ENCODE measurements at regions not wholly inside any gene's neighbourhood (a gene's known extent, or its start where the extent isn't known, plus 50 kb on each side); places are given as distances from the start of the nearest gene placed in this dataset.

DNA sequence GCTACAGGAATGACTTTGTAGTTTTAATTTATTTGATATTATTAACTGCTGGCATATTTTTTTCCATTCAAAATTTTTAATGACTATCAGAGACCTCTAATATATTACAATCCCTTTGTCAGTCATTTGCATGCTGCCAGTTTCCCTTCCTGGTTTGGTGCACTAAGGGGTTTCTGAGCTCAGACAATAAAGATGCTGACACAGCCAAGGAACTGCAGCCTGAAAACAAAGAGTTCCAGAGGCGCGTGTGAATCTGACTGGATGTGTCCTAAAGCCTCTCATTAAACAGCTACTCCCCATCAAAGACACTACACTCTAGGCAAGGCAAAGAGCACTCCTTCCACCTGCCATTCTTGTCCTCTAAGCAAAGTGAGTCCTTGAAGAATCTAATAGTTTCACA lies 116.8 kb upstream of the DST start:
- TF ChIP-seq, protein P1, sequence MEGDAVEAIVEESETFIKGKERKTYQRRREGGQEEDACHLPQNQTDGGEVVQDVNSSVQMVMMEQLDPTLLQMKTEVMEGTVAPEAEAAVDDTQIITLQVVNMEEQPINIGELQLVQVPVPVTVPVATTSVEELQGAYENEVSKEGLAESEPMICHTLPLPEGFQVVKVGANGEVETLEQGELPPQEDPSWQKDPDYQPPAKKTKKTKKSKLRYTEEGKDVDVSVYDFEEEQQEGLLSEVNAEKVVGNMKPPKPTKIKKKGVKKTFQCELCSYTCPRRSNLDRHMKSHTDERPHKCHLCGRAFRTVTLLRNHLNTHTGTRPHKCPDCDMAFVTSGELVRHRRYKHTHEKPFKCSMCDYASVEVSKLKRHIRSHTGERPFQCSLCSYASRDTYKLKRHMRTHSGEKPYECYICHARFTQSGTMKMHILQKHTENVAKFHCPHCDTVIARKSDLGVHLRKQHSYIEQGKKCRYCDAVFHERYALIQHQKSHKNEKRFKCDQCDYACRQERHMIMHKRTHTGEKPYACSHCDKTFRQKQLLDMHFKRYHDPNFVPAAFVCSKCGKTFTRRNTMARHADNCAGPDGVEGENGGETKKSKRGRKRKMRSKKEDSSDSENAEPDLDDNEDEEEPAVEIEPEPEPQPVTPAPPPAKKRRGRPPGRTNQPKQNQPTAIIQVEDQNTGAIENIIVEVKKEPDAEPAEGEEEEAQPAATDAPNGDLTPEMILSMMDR (IDR thresholded peaks at IDR 0.05) = no peak
- TF ChIP-seq EP300 (IDR thresholded peaks at IDR 0.05) = no peak
- TF ChIP-seq POLR2A (IDR thresholded peaks at IDR 0.05) = no peak
